ENCODE measurements at regions not wholly inside any gene's neighbourhood (a gene's known extent, or its start where the extent isn't known, plus 50 kb on each side); places are given as distances from the start of the nearest gene placed in this dataset.

GRCh38 chr5:23994581-23995370 is 487.4 kb downstream of the PRDM9 start:
- CTCF ChIA-PET = no interaction called here
- H3K56ac ChIP-seq (ENCODE audit: extremely low read depth, insufficient read depth, low read length) = no peak overlapping the region

More at GRCh38 chr5:23994581-23995370, 487.4 kb downstream of the PRDM9 start:
- Histone ChIP-seq H3K27ac (ENCODE audit: insufficient read depth, low read length) (no peak overlapping the region), H2BK15ac (ENCODE audit: low read depth, low read length) (no peak overlapping the region), H4K8ac (ENCODE audit: low read depth in 2 of 2, low read length in 2 of 2) (no peak overlapping the region), H3K4me2 (ENCODE audit: low read depth, low read length) (no peak overlapping the region), H3K9ac (ENCODE audit: low read depth, low read length) (no peak overlapping the region), H3K4me1 (ENCODE audit: control insufficient read depth, insufficient read depth, low read length) (no peaks in the 10 kb centered on the region), H3K79me1 (ENCODE audit: low read depth in 1 of 2, low read length in 2 of 2) (no peaks in the 10 kb centered on the region), H2BK20ac (ENCODE audit: low read depth, low read length) (no peak overlapping the region), H2AFZ (replicated peaks; ENCODE audit: low read length, poor library complexity) (no peak overlapping the region), H3K18ac (ENCODE audit: low read depth, low read length) (no peak overlapping the region), H3K23ac (ENCODE audit: low read depth, low read length) (no peak overlapping the region), H4K5ac (ENCODE audit: low read depth, low read length) (no peak overlapping the region), H2AK5ac (ENCODE audit: low read depth, low read length) (no peak overlapping the region), H2AK9ac (replicated peaks; ENCODE audit: low read depth, low read length, poor library complexity) (no peak overlapping the region), H3K4me3 (ENCODE audit: insufficient read depth, low read depth, low read length) (no peak overlapping the region), H4K20me1 (ENCODE audit: insufficient read depth, low read length) (no peaks in the 10 kb centered on the region), H3K9me3 (ENCODE audit: control insufficient read depth, insufficient read depth, low read length) (peaks cover 5% of the 10 kb centered on the region), H4K91ac (ENCODE audit: insufficient read depth, low read depth, low read length) (no peak overlapping the region), H3K4ac (ENCODE audit: low read depth, low read length) (no peak overlapping the region), H3K27me3 (ENCODE audit: control insufficient read depth, insufficient read depth, low read length) (no peaks in the 10 kb centered on the region), H3K36me3 (ENCODE audit: control insufficient read depth, insufficient read depth, low read length) (no peaks in the 10 kb centered on the region), H3K9me1 (ENCODE audit: insufficient read depth, low read length) (no peaks in the 10 kb centered on the region), H2BK120ac (ENCODE audit: low read depth, low read length) (no peak overlapping the region), H2BK5ac (ENCODE audit: low read depth, low read length, poor library complexity, severe bottlenecking) (no peak overlapping the region), H3K14ac (replicated peaks; ENCODE audit: low read depth, low read length) (no peak overlapping the region)
- dilution Hi-C loops (cut with HindIII; ENCODE audit: low sequenced_read_pairs, unreplicated experiment) = no loop called here
- no CpG with 5 or more reads among the region's 4 CpGs for WGBS, 2 experiments (ENCODE audit: extremely low coverage in 2 of 2, insufficient read length in 1 of 2)
- BruUV-seq (replicated peaks) = no TSS peak
- intact Hi-C loops (cut with micrococcal nuclease) = no loop called here
- ATAC-seq (ENCODE audit: low read depth) (no peak), DNase-seq (no peak)
- POLR2A ChIA-PET (ENCODE audit: unreplicated experiment) = no interaction called here
- in situ Hi-C loops (cut with MboI; ENCODE audit: low sequenced_read_pairs) = no loop called here
- TF ChIP-seq, protein P1, sequence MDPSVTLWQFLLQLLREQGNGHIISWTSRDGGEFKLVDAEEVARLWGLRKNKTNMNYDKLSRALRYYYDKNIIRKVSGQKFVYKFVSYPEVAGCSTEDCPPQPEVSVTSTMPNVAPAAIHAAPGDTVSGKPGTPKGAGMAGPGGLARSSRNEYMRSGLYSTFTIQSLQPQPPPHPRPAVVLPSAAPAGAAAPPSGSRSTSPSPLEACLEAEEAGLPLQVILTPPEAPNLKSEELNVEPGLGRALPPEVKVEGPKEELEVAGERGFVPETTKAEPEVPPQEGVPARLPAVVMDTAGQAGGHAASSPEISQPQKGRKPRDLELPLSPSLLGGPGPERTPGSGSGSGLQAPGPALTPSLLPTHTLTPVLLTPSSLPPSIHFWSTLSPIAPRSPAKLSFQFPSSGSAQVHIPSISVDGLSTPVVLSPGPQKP (IDR thresholded peaks at IDR 0.05; ENCODE audit: borderline replicate concordance, low read depth, low read length) = no peak
- TF ChIP-seq MXI1 (IDR thresholded peaks at IDR 0.05; ENCODE audit: borderline replicate concordance, low read depth, low read length) (no peak), USF2 (IDR thresholded peaks at IDR 0.05; ENCODE audit: low read depth, low read length) (no peak), POLR2A (IDR thresholded peaks at IDR 0.05; ENCODE audit: low read depth, low read length) (no peak), MAZ (IDR thresholded peaks at IDR 0.05; ENCODE audit: borderline replicate concordance, low read depth, low read length) (no peak), NFE2L2 (IDR thresholded peaks at IDR 0.05; ENCODE audit: low read depth, low read length) (no peak), RAD21 (IDR thresholded peaks at IDR 0.05; ENCODE audit: low read length) (no peak), CHD1 (IDR thresholded peaks at IDR 0.05; ENCODE audit: low read depth, low read length) (no peak), FOS (IDR thresholded peaks at IDR 0.05; ENCODE audit: low read depth, low read length) (no peak), BHLHE40 (IDR thresholded peaks at IDR 0.05; ENCODE audit: low read depth, low read length) (no peak), SMC3 (IDR thresholded peaks at IDR 0.05; ENCODE audit: low read depth, low read length) (no peak), RCOR1 (IDR thresholded peaks at IDR 0.05; ENCODE audit: insufficient replicate concordance, low read length) (no peak), RFX5 (IDR thresholded peaks at IDR 0.05; ENCODE audit: low read depth, low read length) (no peak), MAFK (IDR thresholded peaks at IDR 0.05; ENCODE audit: low read depth, low read length) (no peak)

All from IMR-90 (cell line).